Thyroid gland (tissue), 4 donors: ENCODE measurements at regions not wholly inside any gene's neighbourhood (a gene's known extent, or its start where the extent isn't known, plus 50 kb on each side); places are given as distances from the start of the nearest gene placed in this dataset.

ENCODE experiments used
- CTCF ChIP-seq, 6 experiments: fragments of 200-600 bp in 3 of 6; fragments of 450-650 bp in 3 of 6; sonication (generic) in 3 of 6; IDR thresholded peaks; one replicate each; pipeline ENCODE4 v1.5.1; 2016 to 2019; ENCODE audit warnings: antibody characterized with exemption in 6 of 6, mild to moderate bottlenecking in 2 of 6, inconsistent platforms in 1 of 6, moderate library complexity in 1 of 6
- POLR2A ChIP-seq, 2 donors: fragments of 450-650 bp; IDR thresholded peaks; one replicate each; pipeline ENCODE4 v1.6.1; 2017; ENCODE audit warnings: antibody characterized with exemption in 2 of 2, mild to moderate bottlenecking in 2 of 2, moderate library complexity in 1 of 2

- TF ChIP-seq CTCF (IDR thresholded peaks at IDR 0.05) = no peak
- TF ChIP-seq POLR2A (IDR thresholded peaks at IDR 0.05) = no peak
Observed at GRCh38 chr4:173794662-173795061, 264.6 kb upstream of the HAND2 start.
